ENCODE measurements at regions not wholly inside any gene's neighbourhood (a gene's known extent, or its start where the extent isn't known, plus 50 kb on each side); places are given as distances from the start of the nearest gene placed in this dataset.

- H3K9me3 ChIP-seq (replicated peaks; ENCODE audit: control insufficient read depth, insufficient read depth, low read length), result no peaks in the 10 kb centered on the region
- FAIRE-seq (no peak), DNase-seq (ENCODE audit: low read depth, low spot score) (no peak)
- H3K27ac ChIP-seq (ENCODE audit: insufficient read depth, low read depth, low read length), result no peak overlapping the region
- no peak overlapping the region for H3K4me3 ChIP-seq (replicated peaks in 1 of 3; ENCODE audit: insufficient read depth in 1 of 3, low read depth in 1 of 3, low read length in 3 of 3)
- H3K4me1 ChIP-seq (ENCODE audit: control insufficient read depth, extremely low read depth, insufficient read depth, low read length), result no peaks in the 10 kb centered on the region
- no peak overlapping the region for H3K9ac ChIP-seq (replicated peaks; ENCODE audit: extremely low read depth, insufficient read depth, low read length)
- H3K79me2 ChIP-seq (ENCODE audit: control insufficient read depth, insufficient read depth, low read length), result no peaks in the 10 kb centered on the region
- no peaks in the 10 kb centered on the region for H4K20me1 ChIP-seq (replicated peaks; ENCODE audit: control insufficient read depth, extremely low read depth, insufficient read depth, low read length)
- H3K27me3 ChIP-seq (ENCODE audit: control insufficient read depth in 2 of 2, insufficient read depth in 2 of 2, low read length in 2 of 2), result no peaks in the 10 kb centered on the region
- ChIA-PET POLR2A (no interaction called here), CTCF (no interaction called here)
- dilution Hi-C loops (cut with MboI; ENCODE audit: extremely low pct_ligation_motif_present, low sequenced_read_pairs) (no loop called here), intact Hi-C loops (cut with micrococcal nuclease) (no loop called here)
- H3K36me3 ChIP-seq (ENCODE audit: control insufficient read depth in 2 of 2, extremely low read depth in 1 of 2, insufficient read depth in 2 of 2, low read length in 2 of 2), result no peaks in the 10 kb centered on the region
- no peak overlapping the region for H3K4me2 ChIP-seq (ENCODE audit: insufficient read depth, low read length)
- no peak for TF ChIP-seq MAX (IDR thresholded peaks at IDR 0.05; ENCODE audit: insufficient read depth, insufficient read length)
- TF ChIP-seq MYC (IDR thresholded peaks at IDR 0.05; ENCODE audit: low read depth, low read length), result no peak
- TF ChIP-seq GATA2 (IDR thresholded peaks at IDR 0.05; ENCODE audit: insufficient read depth, insufficient read length, low read depth, low read length), result no peak
- TF ChIP-seq FOS (IDR thresholded peaks at IDR 0.05; ENCODE audit: borderline replicate concordance, insufficient read depth, low read length), result no peak
- TF ChIP-seq JUN (IDR thresholded peaks at IDR 0.05; ENCODE audit: borderline replicate concordance, insufficient read depth, insufficient read length, low read depth), result no peak
- no peak for TF ChIP-seq POLR2AphosphoS5 (IDR thresholded peaks at IDR 0.05; ENCODE audit: insufficient read depth, low read depth, low read length)
- TF ChIP-seq POLR2A (IDR thresholded peaks at IDR 0.05; ENCODE audit: low read depth, low read length), result no peak
- TF ChIP-seq EZH2 (IDR thresholded peaks at IDR 0.05; ENCODE audit: borderline replicate concordance, low read depth, low read length, severe bottlenecking), result no peak
- no peak overlapping the region for H2AFZ ChIP-seq (ENCODE audit: low read depth, low read length)
- no peaks in the 10 kb centered on the region for H3K9me1 ChIP-seq (replicated peaks; ENCODE audit: control insufficient read depth, extremely low read depth, insufficient read depth, low read length)
- no TSS peak for BruUV-seq (replicated peaks)
These were observed 308.4 kb downstream of the C7orf25 start for GRCh38 chr7:42603496-42603895.

- DNase-seq (ENCODE audit: low read depth, low spot score) (no peak), FAIRE-seq (no peak)
- Histone ChIP-seq H4K20me1 (replicated peaks; ENCODE audit: control insufficient read depth, extremely low read depth, insufficient read depth, low read length) (no peaks in the 10 kb centered on the region), H3K27ac (ENCODE audit: insufficient read depth, low read depth, low read length) (no peak overlapping the region), H3K9me1 (replicated peaks; ENCODE audit: control insufficient read depth, extremely low read depth, insufficient read depth, low read length) (no peaks in the 10 kb centered on the region), H3K4me1 (ENCODE audit: control insufficient read depth, extremely low read depth, insufficient read depth, low read length) (no peaks in the 10 kb centered on the region), H3K27me3 (ENCODE audit: control insufficient read depth in 2 of 2, insufficient read depth in 2 of 2, low read length in 2 of 2) (no peaks in the 10 kb centered on the region), H3K4me3 (replicated peaks in 1 of 3; ENCODE audit: insufficient read depth in 1 of 3, low read depth in 1 of 3, low read length in 3 of 3) (no peak overlapping the region), H3K9ac (replicated peaks; ENCODE audit: extremely low read depth, insufficient read depth, low read length) (no peak overlapping the region), H3K4me2 (ENCODE audit: insufficient read depth, low read length) (no peak overlapping the region), H3K79me2 (ENCODE audit: control insufficient read depth, insufficient read depth, low read length) (no peaks in the 10 kb centered on the region), H2AFZ (ENCODE audit: low read depth, low read length) (no peak overlapping the region), H3K36me3 (ENCODE audit: control insufficient read depth in 2 of 2, extremely low read depth in 1 of 2, insufficient read depth in 2 of 2, low read length in 2 of 2) (no peaks in the 10 kb centered on the region), H3K9me3 (replicated peaks; ENCODE audit: control insufficient read depth, insufficient read depth, low read length) (no peaks in the 10 kb centered on the region)
- intact Hi-C loops (cut with micrococcal nuclease) (no loop called here), dilution Hi-C loops (cut with MboI; ENCODE audit: extremely low pct_ligation_motif_present, low sequenced_read_pairs) (no loop called here)
- BruUV-seq (replicated peaks), result no TSS peak
- CTCF ChIA-PET, result interaction anchor here (1.3 kb wide), 1 partner anchor 13 kb away, joined by 4 read pairs; no protein-coding TSS in a partner anchor
- POLR2A ChIA-PET, result no interaction called here
- no peak for TF ChIP-seq CTCF (IDR thresholded peaks at IDR 0.05; ENCODE audit: extremely low read depth in 1 of 2, insufficient read depth in 1 of 2, low read depth in 1 of 2, low read length in 2 of 2)
- no peak for TF ChIP-seq EZH2 (IDR thresholded peaks at IDR 0.05; ENCODE audit: borderline replicate concordance, low read depth, low read length, severe bottlenecking)
- no peak for TF ChIP-seq MYC (IDR thresholded peaks at IDR 0.05; ENCODE audit: low read depth, low read length)
- TF ChIP-seq JUN (IDR thresholded peaks at IDR 0.05; ENCODE audit: borderline replicate concordance, insufficient read depth, insufficient read length, low read depth), result no peak
- TF ChIP-seq GATA2 (IDR thresholded peaks at IDR 0.05; ENCODE audit: insufficient read depth, insufficient read length, low read depth, low read length), result no peak
- TF ChIP-seq POLR2AphosphoS5 (IDR thresholded peaks at IDR 0.05; ENCODE audit: insufficient read depth, low read depth, low read length), result no peak
- TF ChIP-seq POLR2A (IDR thresholded peaks at IDR 0.05; ENCODE audit: low read depth, low read length), result no peak
- TF ChIP-seq MAX (IDR thresholded peaks at IDR 0.05; ENCODE audit: insufficient read depth, insufficient read length), result no peak
- no peak for TF ChIP-seq FOS (IDR thresholded peaks at IDR 0.05; ENCODE audit: borderline replicate concordance, insufficient read depth, low read length)
These were observed 314.6 kb downstream of the C7orf25 start for GRCh38 chr7:42597300-42597699.
